ENCODE measurements at regions not wholly inside any gene's neighbourhood (a gene's known extent, or its start where the extent isn't known, plus 50 kb on each side); places are given as distances from the start of the nearest gene placed in this dataset.

DNA sequence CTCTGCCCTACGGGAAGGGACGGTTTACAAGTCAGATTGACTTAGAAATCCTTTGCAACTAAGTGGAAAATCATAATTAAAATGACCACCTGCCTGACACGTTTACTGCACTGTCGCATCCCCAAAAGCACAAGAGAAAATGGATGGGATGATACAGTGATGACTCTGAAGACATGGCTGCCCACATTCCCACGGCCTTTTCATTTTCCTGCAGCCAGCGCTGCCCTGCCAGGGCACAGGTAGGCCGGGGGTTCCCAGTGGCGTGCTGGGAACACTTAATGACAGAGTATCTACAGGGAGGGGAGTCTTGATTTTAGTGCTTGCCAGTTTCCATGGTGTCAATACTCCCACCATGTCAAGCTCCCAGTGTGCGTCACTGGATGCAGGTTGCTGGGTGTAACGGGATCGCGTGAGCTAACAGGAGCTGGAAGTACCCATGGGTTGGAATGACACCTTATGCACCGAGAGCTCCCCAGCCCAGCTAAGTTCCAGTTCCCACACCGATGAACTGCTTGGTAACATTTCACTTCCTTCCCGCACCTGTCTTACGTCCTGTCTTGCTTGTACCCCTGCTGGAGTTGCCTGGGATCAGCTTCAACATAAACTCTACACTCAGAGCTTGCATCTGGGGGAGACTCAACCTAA lies 129.0 kb downstream of the ANKRD60 start:
- TF ChIP-seq ZFX (IDR thresholded peaks at IDR 0.05; ENCODE audit: borderline replicate concordance) = no peak

GRCh38 chr20:58098571-58098970 lies 129.9 kb downstream of the ANKRD60 start:
- TF ChIP-seq CTCF (IDR thresholded peaks at IDR 0.05) (no peak), ZFX (IDR thresholded peaks at IDR 0.05; ENCODE audit: borderline replicate concordance) (no peak)
- no peak overlapping the region for H3K27ac ChIP-seq

More for the DNA sequence above, 129.0 kb downstream of the ANKRD60 start:
- no peak overlapping the region for H3K27ac ChIP-seq

DNA sequence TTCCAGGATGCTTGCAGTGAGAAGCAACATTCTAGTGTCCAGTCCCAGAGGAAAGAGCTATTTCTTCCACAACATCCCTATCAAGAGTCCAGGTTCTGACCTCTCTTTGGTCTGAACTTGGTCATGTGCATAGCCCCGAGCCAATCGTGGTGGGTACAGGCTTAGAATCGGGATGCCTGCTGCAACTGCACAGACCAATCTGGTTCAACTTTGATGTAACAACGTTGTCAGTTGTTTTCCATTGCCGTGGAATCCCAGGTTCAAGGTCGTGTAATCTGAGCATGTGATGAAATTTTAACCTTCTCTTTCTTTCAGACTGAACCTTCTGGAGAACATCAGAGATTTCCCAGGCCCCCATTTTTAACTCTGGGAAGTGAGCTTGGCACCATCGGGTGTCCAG lies 130.5 kb downstream of the ANKRD60 start:
- TF ChIP-seq CTCF (IDR thresholded peaks at IDR 0.05) = no peak
- TF ChIP-seq ZFX (IDR thresholded peaks at IDR 0.05; ENCODE audit: borderline replicate concordance) = no peak

DNA sequence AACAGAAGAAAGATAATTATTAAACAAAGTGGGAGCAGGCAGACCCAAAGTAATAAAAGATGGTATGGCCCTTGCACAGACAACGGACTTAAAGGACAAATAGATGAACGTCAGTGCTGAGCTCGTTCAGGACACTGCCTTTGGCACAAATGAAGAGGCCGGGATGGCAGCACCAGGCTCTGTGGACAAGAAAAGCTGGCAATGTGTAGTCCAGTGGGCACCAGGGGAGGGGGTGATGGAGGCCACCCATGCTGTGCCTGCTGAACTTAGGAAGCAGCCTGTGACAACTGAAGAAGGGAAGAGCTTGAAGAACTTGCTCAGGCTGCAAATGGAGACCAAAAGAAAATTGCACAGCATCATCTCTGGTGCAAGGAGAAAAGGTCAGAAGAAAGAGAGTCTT lies 131.0 kb downstream of the ANKRD60 start:
- H3K27ac ChIP-seq = no peak overlapping the region
- TF ChIP-seq CTCF (IDR thresholded peaks at IDR 0.05) (no peak), ZFX (IDR thresholded peaks at IDR 0.05; ENCODE audit: borderline replicate concordance) (no peak)

More for the DNA sequence above, 130.5 kb downstream of the ANKRD60 start:
- H3K27ac ChIP-seq = no peak overlapping the region

DNA sequence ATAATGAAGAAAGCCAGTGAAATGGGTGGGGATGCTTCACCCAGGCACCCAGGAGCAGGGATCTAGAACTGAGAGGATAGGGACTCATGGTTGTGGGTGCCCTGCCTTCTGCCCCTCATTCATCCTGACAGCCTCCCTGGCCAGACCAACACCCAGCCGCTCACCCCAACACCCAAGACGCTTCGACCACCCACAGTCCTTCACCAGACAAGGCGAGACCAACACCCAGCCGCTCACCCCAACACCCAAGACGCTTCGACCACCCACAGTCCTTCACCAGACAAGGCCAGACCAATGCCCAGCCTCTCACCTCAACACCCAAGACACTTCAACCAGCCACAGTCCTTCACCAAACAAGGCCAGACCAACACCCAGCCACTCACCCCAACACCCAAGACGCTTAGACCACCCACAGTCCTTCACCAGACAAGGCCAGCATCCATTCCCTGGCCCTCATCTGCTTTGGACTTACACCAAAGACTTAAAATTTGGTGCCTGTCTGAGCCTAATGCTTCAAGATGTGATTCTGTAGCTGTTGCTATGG lies 131.5 kb downstream of the ANKRD60 start:
- H3K27ac ChIP-seq = no peak overlapping the region
- TF ChIP-seq CTCF (IDR thresholded peaks at IDR 0.05) = no peak
- no peak for TF ChIP-seq ZFX (IDR thresholded peaks at IDR 0.05; ENCODE audit: borderline replicate concordance)

DNA sequence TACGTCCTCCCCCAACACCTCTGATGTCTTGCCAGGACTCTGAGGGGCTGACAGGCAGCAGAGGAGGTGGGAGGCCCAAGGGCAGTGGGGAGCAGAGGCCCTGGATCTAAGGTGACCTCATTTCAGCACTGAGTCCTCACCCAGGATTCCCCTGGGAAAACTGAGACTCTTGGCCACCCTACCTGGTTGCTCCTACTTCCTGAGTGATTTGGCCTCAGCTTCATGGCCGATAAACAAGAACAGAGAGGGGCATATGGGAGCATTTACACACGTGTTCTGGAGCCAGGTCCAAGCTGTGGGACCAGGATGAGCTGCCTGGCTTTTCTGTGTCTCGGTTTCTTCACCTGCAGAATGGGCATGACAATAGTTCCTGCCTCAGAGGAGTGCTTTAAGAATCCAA lies 133.8 kb downstream of the ANKRD60 start:
- TF ChIP-seq ZFX (IDR thresholded peaks at IDR 0.05; ENCODE audit: borderline replicate concordance) (no peak), CTCF (IDR thresholded peaks at IDR 0.05) (no peak)
- no peak overlapping the region for H3K27ac ChIP-seq

DNA sequence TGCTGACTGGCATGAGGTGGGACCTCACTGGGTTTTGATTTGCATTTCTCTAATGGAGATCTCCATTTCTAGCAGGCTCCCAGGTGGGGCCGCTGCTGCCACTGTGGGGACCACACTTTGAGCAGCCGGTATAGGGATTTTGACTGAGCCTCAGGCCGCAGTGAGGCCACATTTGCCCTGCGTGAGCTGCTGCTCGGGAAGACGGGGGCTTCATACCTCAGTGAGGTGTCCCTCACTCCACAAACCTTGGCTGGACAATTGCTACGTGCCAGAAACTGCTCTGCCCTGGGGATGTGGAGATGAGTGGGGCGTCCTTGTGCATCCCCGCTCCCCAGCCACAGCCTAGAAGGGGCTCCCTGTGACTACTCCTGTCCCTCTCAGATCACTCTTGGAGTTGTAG lies 134.3 kb downstream of the ANKRD60 start:
- no peak for TF ChIP-seq CTCF (IDR thresholded peaks at IDR 0.05)
- TF ChIP-seq ZFX (IDR thresholded peaks at IDR 0.05; ENCODE audit: borderline replicate concordance) = no peak
- no peak overlapping the region for H3K27ac ChIP-seq

Data from 22Rv1 (cell line).